Psoas muscle (tissue), 7 donors: ENCODE measurements at regions not wholly inside any gene's neighbourhood (a gene's known extent, or its start where the extent isn't known, plus 50 kb on each side); places are given as distances from the start of the nearest gene placed in this dataset.

Experiments used
- ATAC-seq, 4 donors: fragments of 200-7000 bp; cut with Tn5 transposase; one replicate each; pipeline ENCODE4 v1.9.1; 2020; ENCODE audit warnings: moderate library complexity in 3 of 4, mild to moderate bottlenecking in 2 of 4
- DNase-seq, 2 donors: peaks; one replicate each; pipeline ENCODE4 v3.0.0-alpha.2; 2020
- H3K27ac ChIP-seq: fragments of 200-600 bp; one replicate; pipeline ENCODE4 v1.8.0; 2022
- H3K27me3 ChIP-seq, 3 donors: fragments of 200-600 bp in 1 of 3; one replicate each; pipeline versions ENCODE4 v1.6.1 to v1.8.0; 2013 to 2022; ENCODE audit warnings: low read length in 2 of 3, mild to moderate bottlenecking in 2 of 3, moderate library complexity in 1 of 3; ENCODE audit not compliant: insufficient read depth in 3 of 3
- H3K36me3 ChIP-seq, 2 donors: fragments of 200-600 bp in 1 of 2; one replicate each; pipeline versions ENCODE4 v1.6.1 to v1.8.0; 2013 to 2022; ENCODE audit warnings: low read depth in 1 of 2, mild to moderate bottlenecking in 1 of 2, moderate library complexity in 1 of 2; ENCODE audit not compliant: insufficient read depth in 1 of 2
- H3K4me1 ChIP-seq: fragments of 200-600 bp; one replicate; pipeline ENCODE4 v1.8.0; 2022
- H3K4me3 ChIP-seq: fragments of 200-600 bp; one replicate; pipeline ENCODE4 v1.8.0; 2022; ENCODE audit warnings: mild to moderate bottlenecking
- H3K9me3 ChIP-seq: fragments of 200-600 bp; one replicate; pipeline ENCODE4 v1.8.0; 2022
- WGBS, 3 donors: extraction: QIAGEN DNeasy Blood & Tissue Kit; methylation state at CpG; one replicate each; pipeline versions ENCODE4 v1.1.6 to v1.1.7; 2013; 5-methylcytosine and 5-hydroxymethylcytosine counted together
- intact Hi-C, 2 donors: fragments of 100-400 bp; cut with DNase I; formaldehyde crosslinking; loops; one replicate each; pipeline versions ENCODE4 v1.11.0 to v1.14.2; 2022
- TF ChIP-seq, protein P1 (sequence below): fragments of 200-600 bp; IDR thresholded peaks from one replicate; pipeline ENCODE4 v1.8.0; 2022; ENCODE audit warnings: antibody characterized with exemption
- donor health status: healthy with polysubstance abuse.
- donor health status: DM: no; HTN: no; CAD: no; lungs with moderate emphysema.
- donor health status: Bipolar disorder and iron deficiency.
- donor health status: healthy.
- donor health status: DM: yes; HTN: yes; CAD: no.
- donor health status: DM: no; HTN: no; CAD: no.
- donor health status: DM: yes; HTN: yes; CAD: no.

- Histone ChIP-seq H3K27ac (no peak overlapping the region), H3K4me1 (no peaks in the 10 kb centered on the region), H3K27me3 (no peaks in the 10 kb centered on the region), H3K4me3 (no peak overlapping the region), H3K36me3 (no peaks in the 10 kb centered on the region), H3K9me3 (no peaks in the 10 kb centered on the region)
- TF ChIP-seq, protein P1, sequence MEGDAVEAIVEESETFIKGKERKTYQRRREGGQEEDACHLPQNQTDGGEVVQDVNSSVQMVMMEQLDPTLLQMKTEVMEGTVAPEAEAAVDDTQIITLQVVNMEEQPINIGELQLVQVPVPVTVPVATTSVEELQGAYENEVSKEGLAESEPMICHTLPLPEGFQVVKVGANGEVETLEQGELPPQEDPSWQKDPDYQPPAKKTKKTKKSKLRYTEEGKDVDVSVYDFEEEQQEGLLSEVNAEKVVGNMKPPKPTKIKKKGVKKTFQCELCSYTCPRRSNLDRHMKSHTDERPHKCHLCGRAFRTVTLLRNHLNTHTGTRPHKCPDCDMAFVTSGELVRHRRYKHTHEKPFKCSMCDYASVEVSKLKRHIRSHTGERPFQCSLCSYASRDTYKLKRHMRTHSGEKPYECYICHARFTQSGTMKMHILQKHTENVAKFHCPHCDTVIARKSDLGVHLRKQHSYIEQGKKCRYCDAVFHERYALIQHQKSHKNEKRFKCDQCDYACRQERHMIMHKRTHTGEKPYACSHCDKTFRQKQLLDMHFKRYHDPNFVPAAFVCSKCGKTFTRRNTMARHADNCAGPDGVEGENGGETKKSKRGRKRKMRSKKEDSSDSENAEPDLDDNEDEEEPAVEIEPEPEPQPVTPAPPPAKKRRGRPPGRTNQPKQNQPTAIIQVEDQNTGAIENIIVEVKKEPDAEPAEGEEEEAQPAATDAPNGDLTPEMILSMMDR = no peak
- DNase-seq (no peak), ATAC-seq (no peak)
- intact Hi-C loops = no loop called here
- 54 to 73% (median 66%) methylated on average over 1 to 2 of the region's 2 CpGs for WGBS, 3 donors
Observed at GRCh38 chrX:149161435-149162088, 343.5 kb downstream of the IDS start.

DNA sequence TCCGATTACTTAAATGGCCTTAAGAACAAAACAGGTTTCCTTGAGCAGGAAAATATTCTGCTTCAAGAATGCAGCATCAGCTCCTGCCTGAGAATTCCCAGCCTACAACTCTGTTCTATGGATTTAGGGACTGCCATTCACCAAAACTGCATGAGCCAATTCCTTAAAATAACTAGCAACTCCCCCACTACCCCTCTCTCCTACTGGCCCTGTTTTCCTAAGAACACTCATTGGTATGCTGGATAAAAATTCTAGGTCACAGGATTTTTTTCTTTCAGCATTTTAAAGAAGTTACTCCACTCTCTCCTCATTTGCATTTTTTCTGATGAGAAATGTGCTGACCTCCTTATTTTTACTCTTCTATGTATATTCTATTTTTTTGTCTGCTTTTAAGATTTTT lies 347.1 kb downstream of the IDS start:
- no peaks in the 10 kb centered on the region for H3K27me3 ChIP-seq
- no peak overlapping the region for H3K4me3 ChIP-seq
- ATAC-seq (no peak), DNase-seq (no peak)
- intact Hi-C loops = no loop called here
- TF ChIP-seq, protein P1 = no peak
- H3K4me1 ChIP-seq = no peaks in the 10 kb centered on the region
- H3K36me3 ChIP-seq = no peaks in the 10 kb centered on the region
- WGBS, 3 donors = 71 to 92% (median 81%) methylated on average over 1 of the region's 1 CpG
- no peaks in the 10 kb centered on the region for H3K9me3 ChIP-seq
- H3K27ac ChIP-seq = no peak overlapping the region

DNA sequence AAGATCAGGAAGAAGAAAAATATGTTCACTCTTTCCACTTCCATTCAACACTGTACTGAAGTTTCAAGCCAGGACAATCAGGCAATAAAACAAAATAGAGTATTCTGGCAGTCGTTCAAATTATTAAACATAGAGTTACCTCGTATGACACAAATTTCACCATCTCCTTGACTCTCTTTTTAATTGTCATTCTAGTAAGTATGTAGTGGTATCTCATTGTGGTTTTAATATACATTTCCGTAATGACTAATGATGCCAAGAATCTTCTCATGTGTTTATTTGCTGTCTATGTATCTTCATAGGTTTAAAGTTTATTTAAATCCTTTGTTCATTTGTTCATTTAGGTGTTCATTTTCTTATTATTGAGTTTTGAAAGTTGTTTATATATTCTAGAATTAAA lies 352.2 kb downstream of the IDS start:
- Histone ChIP-seq H3K27ac (no peak overlapping the region), H3K27me3 (no peaks in the 10 kb centered on the region), H3K4me3 (no peak overlapping the region), H3K4me1 (no peaks in the 10 kb centered on the region), H3K9me3 (peaks cover 4% of the 10 kb centered on the region), H3K36me3 (no peaks in the 10 kb centered on the region)
- TF ChIP-seq, protein P1 = no peak
- intact Hi-C loops = loop anchor here in 1 of 2 donors (5.0 kb wide), 1 partner anchor 274 kb away; no protein-coding TSS in a partner anchor
- DNase-seq = no peak
- WGBS, 3 donors = 54 to 73% (median 67%) methylated on average over 3 of the region's 3 CpGs
- ATAC-seq = no peak

GRCh38 chrX:149151805-149152757 lies 353.0 kb downstream of the IDS start:
- ATAC-seq (peak in 1 of 4 donors; percentile 33), DNase-seq (no peak)
- H3K27me3 ChIP-seq = no peaks in the 10 kb centered on the region
- no peaks in the 10 kb centered on the region for H3K4me1 ChIP-seq
- TF ChIP-seq, protein P1 = no peak
- H3K9me3 ChIP-seq = peaks cover 4% of the 10 kb centered on the region
- intact Hi-C loops = loop anchor here in 1 of 2 donors (5.0 kb wide), 1 partner anchor 275 kb away; no protein-coding TSS in a partner anchor
- H3K27ac ChIP-seq = no peak overlapping the region
- no peak overlapping the region for H3K4me3 ChIP-seq
- WGBS, 3 donors = 31 to 53% (median 40%) methylated on average over 3 of the region's 3 CpGs
- H3K36me3 ChIP-seq = no peaks in the 10 kb centered on the region
